HG02678 (cell line): ENCODE measurements at regions not wholly inside any gene's neighbourhood (a gene's known extent, or its start where the extent isn't known, plus 50 kb on each side); places are given as distances from the start of the nearest gene placed in this dataset.
"Not testable (repeated sequence)": the region's sequence is repeated elsewhere in the genome, so short reads cannot be mapped to it uniquely, and the experiment has no call there.

Source experiments
- ATAC-seq: cut with Tn5 transposase; IDR thresholded peaks from one replicate; pipeline ENCODE4 v1.9.1; 2021; ENCODE audit warnings: mild to moderate bottlenecking, moderate library complexity; ENCODE audit not compliant: unreplicated experiment

DNA sequence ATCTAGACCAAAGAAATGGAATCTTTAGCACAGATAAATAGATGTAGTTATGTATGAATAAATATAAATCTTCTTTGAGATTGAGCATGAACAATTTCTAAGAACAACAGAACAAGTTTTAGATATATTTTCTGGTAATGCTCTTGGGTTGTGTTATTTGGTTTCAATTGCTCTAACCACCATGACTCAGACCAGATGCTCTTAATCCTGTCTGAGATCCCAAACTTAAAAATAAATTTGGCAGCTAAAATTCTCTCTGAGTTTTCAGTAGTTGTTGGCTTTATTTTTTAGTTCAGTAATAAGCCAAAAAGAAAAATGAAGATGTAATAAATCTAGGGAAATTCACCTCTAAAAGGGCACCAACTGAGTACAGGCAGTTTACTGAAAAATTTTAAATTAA, 1693.4 kb downstream of the NCAM2 start:
- no peak for ATAC-seq

GRCh38 chr21:22703521-22703920, 1705.3 kb downstream of the NCAM2 start:
- ATAC-seq = no peak

- no peak for ATAC-seq
Observed at GRCh38 chr21:22710721-22711120, 1712.5 kb downstream of the NCAM2 start.

DNA sequence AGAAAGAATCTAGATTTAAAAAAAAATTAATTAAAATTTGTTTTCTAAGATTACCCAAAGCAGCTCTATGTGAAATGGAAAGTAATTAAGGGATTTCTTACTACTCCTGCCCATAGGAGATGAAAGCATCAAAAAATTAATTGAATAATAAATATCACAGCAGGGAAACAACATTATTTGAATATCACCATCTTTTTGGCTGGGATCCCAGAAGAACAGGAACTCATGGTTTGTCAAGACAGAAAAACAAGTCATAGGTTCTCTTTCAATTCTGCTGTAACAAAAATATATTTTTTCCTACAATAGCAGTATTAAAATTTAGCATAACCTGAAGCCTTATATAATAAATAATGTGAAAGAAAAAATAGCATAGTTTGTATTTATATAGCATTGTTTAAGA, 1713.4 kb downstream of the NCAM2 start:
- no peak for ATAC-seq

GRCh38 chr21:22725436-22725835, 1727.2 kb downstream of the NCAM2 start:
- ATAC-seq = no peak

DNA sequence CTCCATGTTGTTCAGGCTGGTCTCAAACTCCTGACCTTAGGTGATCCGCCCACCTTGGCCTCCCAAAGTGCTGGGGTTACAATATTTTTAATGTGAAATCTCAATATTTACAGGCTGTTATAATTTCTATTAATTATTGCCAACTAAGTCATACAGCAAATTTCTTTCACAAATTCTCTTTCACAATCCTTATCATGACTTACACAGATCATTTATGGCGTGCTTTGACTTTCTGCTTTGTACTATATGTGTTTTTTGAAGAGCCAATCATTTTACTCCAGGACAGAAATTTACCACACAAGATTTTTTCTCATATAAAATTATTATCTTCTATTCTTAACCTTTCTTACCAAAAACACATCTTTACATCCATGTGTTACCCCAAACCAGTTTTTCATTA, 1729.9 kb downstream of the NCAM2 start:
- no peak for ATAC-seq

- ATAC-seq = no peak
Observed at GRCh38 chr21:22743085-22743484, 1744.9 kb downstream of the NCAM2 start.

GRCh38 chr21:22754746-22755145, 1756.5 kb downstream of the NCAM2 start:
- no peak for ATAC-seq

DNA sequence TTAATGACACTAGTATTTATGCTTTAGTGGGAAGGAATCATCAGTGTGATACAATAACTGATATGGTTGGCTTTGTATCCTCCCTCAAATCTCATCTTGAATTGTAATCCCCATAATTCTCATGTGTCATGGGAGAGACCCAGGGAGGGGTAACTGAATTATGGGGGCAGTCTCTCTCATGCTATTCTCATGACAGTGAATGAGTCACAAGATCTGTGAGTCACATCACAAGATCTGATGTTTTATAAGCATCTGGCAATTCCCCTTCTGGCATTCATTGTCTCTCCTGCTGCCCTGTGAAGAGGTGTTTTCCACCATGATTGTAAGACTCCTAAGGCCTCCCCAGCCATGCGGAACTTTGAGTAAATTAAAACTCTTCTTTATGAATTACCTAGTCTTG, 1760.3 kb downstream of the NCAM2 start:
- ATAC-seq = no peak

GRCh38 chr21:22762463-22762862, 1764.3 kb downstream of the NCAM2 start:
- no peak for ATAC-seq

DNA sequence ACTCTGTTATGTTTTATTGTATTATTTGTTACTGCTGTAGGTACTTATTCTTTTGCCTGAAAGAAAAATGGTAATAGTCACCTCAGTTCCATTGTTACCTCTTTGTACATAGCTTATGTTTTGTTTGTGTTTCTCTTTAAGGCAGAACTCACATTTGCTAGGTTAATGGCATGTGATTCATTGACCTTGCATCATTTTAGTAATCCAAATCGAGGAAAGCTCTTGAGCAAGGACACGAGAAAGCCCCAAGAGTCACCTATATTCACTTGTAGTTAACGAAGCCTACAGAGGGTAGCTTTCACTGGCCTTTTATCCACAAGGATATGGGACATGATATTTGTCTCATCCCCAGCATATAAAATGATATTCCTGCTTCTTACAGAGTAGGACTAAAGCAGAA, 1765.2 kb downstream of the NCAM2 start:
- ATAC-seq = no peak

DNA sequence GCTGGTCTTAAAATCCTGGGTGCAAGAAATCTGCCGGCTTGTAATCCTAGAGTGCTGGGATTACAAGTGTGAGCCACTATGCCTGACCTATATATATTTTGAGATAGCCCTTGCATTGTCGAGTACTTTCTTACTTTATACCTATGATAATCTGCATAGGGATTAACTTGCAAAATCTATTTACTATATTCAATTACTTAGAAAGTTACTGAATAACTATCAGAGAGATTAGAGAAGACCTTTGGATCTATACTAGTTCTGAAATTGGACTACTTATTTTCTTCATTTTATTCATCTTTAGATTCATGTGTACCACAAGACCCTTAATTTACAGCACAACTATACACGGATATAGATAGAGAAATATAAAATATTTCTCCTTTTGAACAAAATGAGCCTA, 1766.0 kb downstream of the NCAM2 start:
- no peak for ATAC-seq

DNA sequence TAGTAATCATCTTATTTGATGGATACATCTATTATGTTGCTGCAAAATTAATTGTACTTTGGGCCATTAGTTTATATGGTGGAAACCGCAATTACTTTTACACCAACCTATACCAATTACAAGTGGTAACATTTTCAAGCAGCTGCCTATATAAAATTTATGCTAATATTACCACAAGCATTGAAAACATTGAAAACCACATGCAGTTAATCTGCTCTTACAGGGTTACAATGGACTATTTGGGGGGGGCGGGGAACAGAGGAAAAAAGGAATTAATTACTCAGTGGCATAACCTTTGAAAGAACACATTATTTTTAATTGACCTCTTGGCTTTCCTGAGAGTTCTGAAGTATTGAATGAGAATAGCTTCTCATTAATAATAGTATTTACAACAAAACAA, 1793.2 kb downstream of the NCAM2 start:
- ATAC-seq = no peak

- ATAC-seq = no peak
Observed at GRCh38 chr21:22791986-22792560, 1793.9 kb downstream of the NCAM2 start.

DNA sequence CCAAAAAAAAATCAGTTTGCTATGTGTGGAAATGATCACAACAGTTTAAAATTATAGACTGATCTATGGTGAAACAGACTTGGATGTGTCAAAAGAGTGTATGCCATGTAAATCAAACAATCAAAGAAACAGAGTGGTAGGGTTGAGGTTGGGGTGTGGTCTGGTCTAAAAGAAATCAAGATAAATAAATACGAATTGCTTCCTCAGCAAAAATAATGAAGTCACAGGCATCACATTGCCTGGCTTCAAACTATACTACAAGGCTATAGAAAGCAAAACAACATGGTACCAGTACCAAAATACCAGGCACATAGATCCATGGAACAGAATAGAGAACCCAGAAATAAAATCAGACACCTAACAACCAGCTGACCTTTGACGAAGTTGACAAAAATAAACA, 1796.9 kb downstream of the NCAM2 start:
- ATAC-seq = no peak

- ATAC-seq = no peak
Observed at GRCh38 chr21:22795644-22796043, 1797.4 kb downstream of the NCAM2 start.

GRCh38 chr21:22796147-22796546, 1797.9 kb downstream of the NCAM2 start:
- no peak for ATAC-seq

- no peak for ATAC-seq
Observed at GRCh38 chr21:22804151-22804550, 1805.9 kb downstream of the NCAM2 start.

DNA sequence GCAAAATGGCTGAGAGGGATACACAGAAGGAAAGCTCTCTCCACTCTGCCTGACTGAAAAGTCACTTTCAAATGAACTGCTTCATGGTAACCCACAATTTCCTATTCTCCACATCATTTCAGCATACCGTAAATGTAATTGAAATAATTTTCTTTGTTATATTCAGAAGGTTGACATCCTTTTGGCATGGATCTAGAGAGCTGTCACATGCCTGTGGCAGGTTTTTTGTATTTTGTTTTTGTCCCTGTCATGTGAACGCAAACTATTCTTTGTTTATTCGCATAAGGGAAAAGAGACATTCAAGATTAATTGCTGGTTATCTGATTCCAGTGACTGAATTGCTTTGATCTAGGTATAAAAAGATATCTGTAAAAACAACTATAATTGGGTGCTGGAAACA, 1808.1 kb downstream of the NCAM2 start:
- no peak for ATAC-seq

DNA sequence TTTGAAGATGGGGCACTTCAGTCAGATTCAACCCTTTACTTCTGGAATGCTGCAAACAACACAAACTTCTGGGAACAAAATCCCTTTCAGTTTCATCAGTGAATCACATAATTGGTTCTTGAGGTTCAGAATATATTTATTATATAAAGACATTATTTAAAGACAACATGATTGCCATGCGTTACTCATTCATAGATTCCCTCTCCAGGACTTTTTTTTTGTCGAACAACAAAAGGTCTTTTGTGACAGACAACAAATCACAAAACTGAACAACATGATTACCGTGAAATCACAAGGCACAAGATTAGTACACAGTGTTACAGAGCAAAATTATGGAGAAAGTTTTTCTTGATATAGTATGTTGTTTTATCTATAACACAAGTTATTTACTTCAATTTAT, 1815.0 kb downstream of the NCAM2 start:
- ATAC-seq = no peak

DNA sequence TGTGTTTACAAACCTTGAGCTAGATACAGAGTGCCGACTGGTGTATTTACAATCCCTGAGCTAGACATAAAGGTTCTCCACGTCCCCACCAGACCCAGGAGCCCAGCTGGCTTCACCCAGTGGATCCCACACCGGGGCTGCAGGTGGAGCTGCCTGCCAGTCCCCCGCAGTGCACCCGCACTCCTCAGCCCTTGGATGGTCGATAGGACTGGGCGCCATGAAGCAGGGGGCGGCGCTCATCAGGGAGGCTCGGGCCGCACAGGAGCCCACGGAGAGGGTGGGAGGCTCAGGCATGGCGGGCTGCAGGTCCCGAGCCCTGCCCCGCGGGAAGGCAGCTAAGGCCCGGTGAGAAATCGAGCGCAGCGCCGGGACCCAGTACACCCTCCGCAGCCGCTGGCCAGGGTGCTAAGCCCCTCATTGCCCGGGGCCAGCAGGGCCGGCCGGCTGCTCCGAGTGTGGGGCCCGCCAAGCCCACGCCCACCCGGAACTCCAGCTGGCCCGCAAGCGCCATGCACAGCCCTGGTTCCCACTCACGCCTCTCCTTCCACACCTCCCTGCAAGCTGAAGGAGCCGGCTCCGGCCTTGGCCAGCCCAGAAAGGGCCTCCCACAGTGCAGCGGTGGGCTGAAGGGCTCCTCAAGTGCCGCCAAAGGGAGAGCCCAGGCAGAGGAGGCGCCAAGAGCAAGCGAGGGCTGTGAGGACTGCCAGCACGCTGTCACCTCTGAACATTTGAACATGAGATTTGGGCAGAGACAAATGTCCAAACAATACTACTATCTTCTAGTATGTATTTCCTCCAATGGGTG, 1820.7 kb downstream of the NCAM2 start:
- ATAC-seq = not testable (repeated sequence)

- no peak for ATAC-seq
Observed at GRCh38 chr21:22827422-22827821, 1829.2 kb downstream of the NCAM2 start.

GRCh38 chr21:22842875-22843274, 1844.7 kb downstream of the NCAM2 start:
- no peak for ATAC-seq
